ENCODE measurements at regions not wholly inside any gene's neighbourhood (a gene's known extent, or its start where the extent isn't known, plus 50 kb on each side); places are given as distances from the start of the nearest gene placed in this dataset.

- TF ChIP-seq TCF7 (CRISPR knock-in tag; IDR thresholded peaks at IDR 0.05; ENCODE audit: low read depth) (no peak), ATF3 (CRISPR knock-in tag; conservative IDR thresholded peaks at IDR 0.05) (no peak), CTCF (IDR thresholded peaks at IDR 0.05) (no peak), ZNF425 (CRISPR knock-in tag; conservative IDR thresholded peaks at IDR 0.05) (no peak), HMGA2 (CRISPR knock-in tag; IDR thresholded peaks at IDR 0.05) (no peak), E2F1 (CRISPR knock-in tag; IDR thresholded peaks at IDR 0.05) (no peak), ZMAT4 (CRISPR knock-in tag; IDR thresholded peaks at IDR 0.05) (no peak)
These were observed 316.7 kb upstream of the SEMA6D start for GRCh38 chr15:47400603-47401002.

All from WTC11 (cell line).